Stimulated activated CD8-positive, alpha-beta memory T cell treated with anti-CD3 and anti-CD28 coated beads, Interleukin-15, amount 100 ng/mL, for 48 hours (primary cell): ENCODE measurements at regions not wholly inside any gene's neighbourhood (a gene's known extent, or its start where the extent isn't known, plus 50 kb on each side); places are given as distances from the start of the nearest gene placed in this dataset.

Source experiments
- DNase-seq, 2 donors: peaks; one replicate each; pipeline ENCODE4 v3.0.0-alpha.2; 2020; ENCODE audit warnings: low read depth in 2 of 2

DNA sequence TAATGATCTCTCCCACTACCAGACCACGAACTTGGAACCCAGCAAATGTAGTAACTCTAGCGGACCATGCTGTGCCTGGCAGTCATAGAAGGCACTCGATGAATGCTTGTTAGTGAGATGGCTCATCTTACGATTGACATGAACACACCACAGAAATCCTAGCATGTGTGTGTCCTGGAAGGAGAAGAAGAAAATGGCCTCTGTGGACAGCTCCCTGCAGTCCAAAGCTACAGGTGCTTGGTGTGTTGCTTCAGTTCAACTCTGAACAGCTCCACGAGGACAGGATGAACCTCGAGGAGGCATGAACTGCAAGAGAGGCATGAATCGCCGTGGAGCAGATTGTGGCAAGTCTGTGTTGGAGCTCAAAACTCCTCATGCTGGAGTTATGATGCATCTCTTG lies 93.5 kb downstream of the KLF6 start:
- no peak for DNase-seq

GRCh38 chr10:3689871-3690510 lies 95.0 kb downstream of the KLF6 start:
- DNase-seq, result no peak

- DNase-seq, result no peak
These were observed 97.4 kb downstream of the KLF6 start for GRCh38 chr10:3687510-3688081.

- no peak for DNase-seq
These were observed 99.6 kb downstream of the KLF6 start for GRCh38 chr10:3685384-3685783.

DNA sequence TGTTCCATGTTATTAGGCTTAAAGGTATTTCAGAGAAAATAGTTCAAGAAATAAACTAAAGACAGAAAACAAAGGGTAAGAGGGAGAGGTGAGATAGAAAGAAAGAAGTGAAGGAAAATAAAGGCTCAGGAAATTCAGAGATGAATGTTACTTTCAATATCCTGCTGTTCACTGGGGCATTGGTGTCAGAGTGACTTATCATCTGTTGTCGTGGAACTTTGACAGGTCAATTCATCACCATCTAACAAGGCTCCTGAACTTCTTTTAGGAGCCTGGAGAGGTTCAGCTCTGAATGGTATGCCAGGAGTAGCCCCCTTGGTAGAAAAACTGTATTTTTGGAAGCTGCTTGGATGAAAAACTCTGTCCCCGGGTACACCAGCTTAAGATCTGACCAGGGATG lies 100.1 kb downstream of the KLF6 start:
- DNase-seq, result no peak

GRCh38 chr10:3683560-3683959 lies 101.4 kb downstream of the KLF6 start:
- no peak for DNase-seq

- DNase-seq, result no peak
These were observed 102.3 kb downstream of the KLF6 start for GRCh38 chr10:3682745-3683144.

- DNase-seq, result no peak
These were observed 103.1 kb downstream of the KLF6 start for GRCh38 chr10:3681642-3682554.

- no peak for DNase-seq
These were observed 104.9 kb downstream of the KLF6 start for GRCh38 chr10:3679950-3680629.

DNA sequence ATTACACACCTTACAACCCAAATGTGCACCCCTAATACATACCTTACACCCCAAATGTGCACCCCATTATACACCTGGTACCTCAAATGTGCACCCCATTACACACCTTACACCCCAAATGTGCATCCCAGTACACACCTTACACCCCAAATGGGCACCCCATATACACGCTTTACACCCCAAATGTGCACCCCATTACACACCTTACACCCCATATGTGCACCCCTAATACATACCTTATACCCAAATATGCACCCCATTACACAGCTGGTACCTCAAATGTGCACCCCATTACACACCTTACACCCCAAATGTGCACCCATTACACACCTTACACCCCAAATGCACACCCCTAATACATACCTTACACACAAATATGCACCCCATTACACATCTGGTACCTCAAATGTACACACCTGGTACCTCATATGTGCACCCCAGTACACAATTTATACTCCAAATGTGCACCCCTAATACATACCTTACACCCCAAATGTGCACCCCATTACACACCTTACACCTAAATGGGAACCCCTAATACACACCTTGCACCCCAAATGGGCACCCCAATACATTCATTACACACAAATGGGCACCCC lies 106.3 kb downstream of the KLF6 start:
- no peak for DNase-seq

DNA sequence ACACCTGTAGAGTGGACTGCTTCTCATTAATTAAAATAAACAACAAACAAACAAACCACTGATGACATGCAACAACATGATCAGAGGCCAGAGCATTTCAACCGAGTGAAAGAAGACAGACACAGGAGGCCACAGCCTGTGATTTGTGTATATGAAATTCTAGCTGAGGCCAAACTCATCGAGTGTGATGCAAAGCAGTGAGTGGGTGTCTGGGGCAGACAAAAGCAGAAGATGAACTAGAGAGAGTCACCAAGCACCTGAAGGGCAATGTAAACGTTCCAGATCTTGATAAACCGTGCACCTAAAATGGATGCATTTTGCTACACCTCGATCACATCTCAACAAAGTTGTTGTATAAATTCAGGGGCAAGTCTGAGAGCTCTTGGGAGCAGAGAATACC lies 108.4 kb downstream of the KLF6 start:
- no peak for DNase-seq

DNA sequence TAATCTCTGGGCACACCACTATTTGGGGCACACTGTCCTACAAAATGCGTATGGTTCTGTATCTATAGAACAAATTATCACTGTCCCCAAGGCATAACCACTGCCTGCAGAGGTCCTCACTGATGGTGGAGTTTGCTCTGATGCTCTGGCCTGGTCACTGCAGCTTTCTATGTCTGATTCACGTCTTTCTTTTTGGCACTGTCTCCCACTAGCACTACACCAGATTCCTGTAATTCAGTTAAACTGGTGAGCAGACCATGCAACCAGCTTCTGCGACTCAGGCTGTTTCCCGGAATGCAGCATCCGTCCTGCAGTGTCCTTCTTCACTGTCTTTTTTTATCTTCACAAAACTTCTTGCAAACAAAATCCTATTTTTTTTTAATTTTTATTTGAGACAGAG lies 112.8 kb downstream of the KLF6 start:
- no peak for DNase-seq

GRCh38 chr10:3671386-3671955 lies 113.5 kb downstream of the KLF6 start:
- DNase-seq, result no peak

DNA sequence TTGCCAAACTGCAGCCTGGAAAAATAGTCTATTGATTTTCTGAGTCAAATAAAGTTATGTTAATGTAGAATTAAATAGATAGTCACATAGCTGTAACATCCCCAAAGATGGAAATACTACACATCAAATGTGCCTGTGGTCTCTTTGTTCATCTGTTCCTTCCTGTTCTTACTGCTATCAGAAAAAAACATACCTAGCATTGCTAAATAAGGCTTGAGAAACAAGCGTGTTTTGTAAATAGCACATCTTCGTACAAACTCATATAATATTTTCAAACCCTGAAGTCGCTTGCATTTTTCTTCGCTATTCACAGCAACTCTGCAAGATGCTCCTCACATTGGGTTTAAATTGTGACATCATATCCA lies 116.1 kb downstream of the KLF6 start:
- no peak for DNase-seq

GRCh38 chr10:3668276-3668965 lies 116.6 kb downstream of the KLF6 start:
- DNase-seq, result peak in 1 of 2 donors; percentile 23

GRCh38 chr10:3666525-3667302 lies 118.3 kb downstream of the KLF6 start:
- DNase-seq, result no peak

DNA sequence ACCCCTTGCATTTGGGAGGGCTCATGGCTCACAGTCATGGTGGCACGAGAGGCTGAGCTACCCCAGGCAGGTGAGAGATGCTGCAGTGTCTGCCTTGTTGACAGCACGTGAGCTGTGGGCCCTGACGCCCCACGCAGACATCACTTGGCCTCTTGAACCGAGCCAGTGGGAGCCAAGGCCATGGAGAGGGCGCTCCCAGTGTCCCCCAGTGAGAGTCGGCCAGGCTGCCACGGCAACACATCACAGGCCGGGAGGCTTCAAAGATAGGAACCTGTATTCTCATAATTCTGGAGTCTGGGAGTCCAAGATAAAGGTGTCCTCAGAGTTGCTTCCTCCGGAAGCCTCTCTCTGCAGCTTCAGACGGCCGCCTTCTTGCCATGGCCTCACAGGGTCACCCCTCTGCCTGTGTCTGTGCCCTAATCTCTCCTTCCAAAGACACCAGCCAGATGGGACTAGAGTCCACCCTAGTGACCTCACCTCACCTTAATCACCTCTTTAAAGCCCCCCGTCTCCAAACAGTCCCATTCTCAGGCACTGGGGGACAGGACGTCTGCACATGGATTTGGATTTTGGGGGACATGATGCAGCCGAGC lies 119.6 kb downstream of the KLF6 start:
- DNase-seq, result no peak

- DNase-seq, result no peak
These were observed 122.2 kb downstream of the KLF6 start for GRCh38 chr10:3662775-3663174.

GRCh38 chr10:3661271-3661670 lies 123.7 kb downstream of the KLF6 start:
- DNase-seq, result no peak

GRCh38 chr10:3660753-3661152 lies 124.3 kb downstream of the KLF6 start:
- no peak for DNase-seq
